ENCODE measurements at regions not wholly inside any gene's neighbourhood (a gene's known extent, or its start where the extent isn't known, plus 50 kb on each side); places are given as distances from the start of the nearest gene placed in this dataset.
A peak's percentile ranks its signal among the peaks of the same experiment; 100 is the strongest.
"Not testable (repeated sequence)": the region's sequence is repeated elsewhere in the genome, so short reads cannot be mapped to it uniquely, and the experiment has no call there.

DNA sequence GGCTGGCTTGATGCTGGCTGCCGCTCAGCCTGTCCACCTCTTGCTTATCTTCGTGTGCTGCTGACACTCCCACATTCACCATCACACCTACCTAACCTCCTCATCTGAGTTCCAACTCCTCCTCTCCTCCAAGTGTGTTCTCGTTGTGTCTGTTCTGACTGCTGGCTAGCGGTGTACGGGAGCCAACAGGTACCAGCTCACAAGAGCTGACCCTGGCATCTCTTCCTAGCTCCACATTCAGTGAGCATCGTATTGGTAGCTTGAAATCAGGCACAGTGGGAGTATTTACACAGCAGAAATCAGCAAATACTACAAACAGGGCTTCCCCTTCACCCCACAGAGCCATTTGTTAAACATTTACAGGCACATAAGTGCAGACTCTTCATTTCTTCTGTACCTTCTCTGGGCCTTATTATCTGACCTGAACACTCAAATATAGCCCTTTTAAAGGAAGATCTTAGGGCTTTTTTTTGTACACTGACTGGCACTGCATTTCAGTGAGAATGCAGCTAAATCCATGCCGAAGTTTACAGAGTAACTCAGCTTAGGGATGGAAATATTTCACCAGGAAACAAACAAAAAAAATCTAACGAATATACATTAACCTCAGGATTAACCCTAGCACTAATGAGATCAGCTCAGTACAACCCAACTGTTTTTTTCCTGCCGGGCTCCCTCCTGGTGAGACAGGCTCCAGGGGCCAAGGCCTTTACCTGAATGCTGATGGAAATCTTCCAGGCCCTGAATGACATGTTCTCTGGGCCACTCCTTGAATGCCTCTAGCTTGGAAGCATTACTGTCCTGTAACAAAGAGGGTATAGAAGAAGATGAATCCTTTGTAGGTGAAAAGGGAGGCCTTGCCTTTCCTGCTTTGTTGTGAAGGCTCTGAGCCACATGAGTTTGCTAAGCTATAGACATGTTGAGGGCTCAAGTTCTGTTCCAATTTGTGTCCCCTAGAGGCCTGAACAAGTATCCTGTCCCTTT is 150.5 kb upstream of the LPP start:
- DNase-seq = no peak

DNA sequence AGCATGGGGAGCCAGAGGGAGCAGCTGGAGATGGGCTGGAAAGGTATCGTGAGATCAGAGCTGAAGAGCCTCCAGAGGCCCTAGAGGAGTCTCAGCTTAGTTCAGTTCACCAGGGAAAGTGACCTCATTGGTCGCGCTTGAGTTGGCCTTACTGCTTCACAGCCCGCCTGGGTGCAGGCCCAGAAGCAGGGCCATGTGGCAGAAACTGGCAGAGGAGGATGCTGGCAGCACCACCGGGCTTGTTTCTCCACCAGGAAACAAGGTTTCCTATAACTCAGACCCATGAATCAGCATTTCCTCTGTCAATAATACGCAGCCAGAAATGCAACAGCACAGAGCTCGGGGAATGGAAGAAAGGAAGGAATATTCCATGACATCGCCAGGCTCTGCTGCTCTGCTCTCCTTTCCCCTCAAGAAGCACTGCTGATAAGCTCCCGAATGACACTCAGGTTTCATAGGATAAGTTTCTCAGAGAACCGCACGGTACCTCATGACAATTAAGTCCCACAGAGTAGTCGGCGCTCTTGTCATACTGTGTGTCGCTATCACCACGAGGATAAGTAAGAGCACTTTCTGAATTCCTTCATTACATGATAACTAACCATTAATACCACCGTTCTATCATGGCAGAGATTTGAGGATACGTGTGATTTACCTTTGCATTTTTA is 147.1 kb upstream of the LPP start:
- no peak for DNase-seq

- peak in 1 of 2 donors; percentile 54 for DNase-seq
These were observed 146.1 kb upstream of the LPP start for GRCh38 chr3:188007897-188008296.

- no peak for DNase-seq
These were observed 145.3 kb upstream of the LPP start for GRCh38 chr3:188008582-188009213.

GRCh38 chr3:188010478-188010877 is 143.5 kb upstream of the LPP start:
- DNase-seq = no peak

DNA sequence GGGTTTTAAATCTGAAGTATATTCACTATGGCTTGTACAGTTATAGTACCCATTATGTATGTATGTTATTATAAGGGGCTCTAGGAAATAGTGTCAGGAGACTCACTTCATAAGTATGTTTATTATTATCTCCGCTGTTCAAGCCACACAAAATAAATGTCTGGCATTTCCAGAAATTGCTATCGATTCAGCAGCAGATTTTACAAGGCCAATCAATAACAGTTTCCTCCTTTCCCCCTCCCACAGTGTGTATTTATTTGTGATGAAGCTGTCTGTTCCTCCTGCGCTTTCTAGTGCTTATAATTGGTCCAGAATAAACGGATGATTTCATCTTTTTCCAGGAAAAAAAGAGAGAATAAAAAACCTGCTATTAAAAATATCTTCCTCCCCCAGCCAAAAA is 134.2 kb upstream of the LPP start:
- DNase-seq = no peak

DNA sequence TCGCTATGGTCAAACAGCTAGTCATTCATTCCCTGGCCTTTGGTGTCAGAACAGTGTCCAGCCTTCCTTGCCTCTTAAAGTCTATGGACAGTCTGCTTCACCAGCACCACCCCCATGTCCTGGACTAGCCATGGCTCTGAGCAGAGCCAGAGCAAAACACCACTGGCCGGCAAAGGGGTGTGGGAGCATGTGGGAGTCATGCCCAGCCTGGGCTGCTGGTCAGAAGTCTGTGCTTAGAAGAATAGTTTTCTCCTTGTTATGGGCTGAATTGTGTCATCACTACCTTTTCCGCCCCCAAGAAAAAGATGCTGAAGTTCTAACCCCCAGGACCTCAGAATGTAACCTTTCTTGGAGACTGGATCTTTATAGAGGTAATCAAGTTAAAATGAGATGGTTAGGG is 132.9 kb upstream of the LPP start:
- no peak for DNase-seq

DNA sequence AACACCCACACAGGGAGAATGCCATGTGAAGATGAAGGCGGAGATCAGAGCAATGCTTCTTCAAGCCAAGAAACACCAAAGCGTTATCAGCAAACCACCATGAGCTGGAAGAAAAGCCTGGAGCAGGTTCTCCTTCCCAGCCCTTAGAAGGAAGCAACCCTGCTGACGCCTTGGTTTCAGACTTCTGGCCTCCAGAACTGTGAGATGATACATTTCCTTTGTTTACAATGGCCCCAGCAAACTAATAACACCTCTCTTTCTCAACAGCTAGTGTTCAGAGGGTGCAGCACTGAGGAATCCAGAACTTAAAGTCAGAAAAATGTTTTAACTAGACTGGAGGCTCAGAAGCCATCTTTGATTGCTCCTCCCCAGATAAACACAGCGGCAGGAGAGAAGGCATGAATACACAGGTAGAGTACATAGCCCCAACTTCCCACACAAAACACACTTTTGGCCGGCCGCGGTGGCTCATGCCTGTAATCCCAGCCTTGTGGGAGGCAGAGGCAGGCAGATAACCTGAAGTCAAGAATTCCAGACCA is 132.4 kb upstream of the LPP start:
- no peak for DNase-seq

DNA sequence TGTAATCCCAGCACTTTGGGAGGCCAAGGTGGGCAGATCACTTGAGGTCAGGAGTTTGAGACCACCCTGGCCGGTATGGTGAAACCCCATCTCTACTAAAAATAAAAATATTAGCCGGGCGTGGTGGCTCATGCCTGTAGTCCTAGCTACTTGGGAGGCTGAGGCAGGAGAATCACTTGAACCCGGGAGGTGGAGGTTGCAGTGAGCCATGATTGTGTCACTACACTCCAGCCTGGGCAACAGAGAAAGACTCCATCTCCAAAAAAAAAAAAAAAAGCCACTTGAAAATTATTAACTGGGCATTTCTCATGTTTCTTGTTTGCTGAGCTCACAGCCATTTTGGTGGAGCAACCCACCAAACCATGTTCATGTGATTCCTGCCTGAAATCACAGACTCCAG is 131.1 kb upstream of the LPP start:
- not testable (repeated sequence) for DNase-seq

- DNase-seq = no peak
These were observed 128.4 kb upstream of the LPP start for GRCh38 chr3:188025555-188025954.

- DNase-seq = no peak
These were observed 127.6 kb upstream of the LPP start for GRCh38 chr3:188026191-188026968.

DNA sequence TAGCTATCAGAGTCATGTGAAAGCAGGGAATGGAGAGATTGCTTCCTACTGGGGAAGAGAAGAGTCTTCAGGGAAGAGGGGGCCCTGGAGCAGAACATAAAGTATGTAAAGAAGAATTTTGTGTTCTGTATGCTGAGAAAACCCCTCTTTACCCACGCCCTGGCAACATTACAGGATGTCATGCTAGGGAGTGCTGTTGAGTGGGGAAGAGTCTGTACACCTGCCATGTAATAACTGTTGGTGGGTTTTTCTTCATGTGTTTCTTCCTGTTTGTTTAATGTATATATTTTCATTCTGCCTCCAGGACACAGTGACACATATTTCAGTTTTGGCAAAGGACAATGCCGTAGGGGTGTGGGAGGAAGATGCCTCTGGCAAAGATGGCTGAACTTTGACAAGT is 122.8 kb upstream of the LPP start:
- no peak for DNase-seq

- no peak for DNase-seq
These were observed 119.0 kb upstream of the LPP start for GRCh38 chr3:188034989-188035388.

GRCh38 chr3:188036375-188037194 is 117.4 kb upstream of the LPP start:
- no peak for DNase-seq

GRCh38 chr3:188037195-188037718 is 116.7 kb upstream of the LPP start:
- no peak for DNase-seq

DNA sequence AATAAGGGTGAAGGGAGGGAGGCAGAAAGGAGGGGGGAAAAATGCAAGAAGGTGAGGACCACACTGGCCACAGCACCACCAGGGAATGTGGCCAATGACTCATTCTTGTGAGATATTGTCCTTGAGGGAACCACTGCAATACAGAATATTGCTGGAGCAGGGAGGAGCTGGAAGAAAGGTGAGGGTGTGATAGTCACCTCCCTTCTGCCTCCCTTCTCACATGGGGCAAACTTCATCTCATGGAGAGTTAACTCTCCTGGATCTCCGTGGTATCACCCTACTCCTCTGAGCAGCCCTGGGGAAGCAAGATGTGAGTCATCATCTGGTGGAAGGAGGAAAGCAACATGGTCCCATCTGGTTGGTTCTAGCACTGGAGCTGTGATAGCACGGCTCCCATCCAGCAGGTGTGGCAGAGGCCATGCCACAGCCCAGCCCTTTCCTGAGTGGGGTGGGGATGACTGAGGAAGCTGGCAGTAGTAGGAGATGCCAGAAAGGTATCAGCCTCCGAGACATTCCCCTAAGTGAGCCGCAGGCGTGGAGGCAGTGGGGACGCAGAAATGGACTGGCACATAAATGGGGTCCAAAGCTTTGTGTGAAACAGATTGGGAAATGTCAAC is 115.9 kb upstream of the LPP start:
- no peak for DNase-seq

GRCh38 chr3:188041193-188041592 is 112.8 kb upstream of the LPP start:
- no peak for DNase-seq

DNA sequence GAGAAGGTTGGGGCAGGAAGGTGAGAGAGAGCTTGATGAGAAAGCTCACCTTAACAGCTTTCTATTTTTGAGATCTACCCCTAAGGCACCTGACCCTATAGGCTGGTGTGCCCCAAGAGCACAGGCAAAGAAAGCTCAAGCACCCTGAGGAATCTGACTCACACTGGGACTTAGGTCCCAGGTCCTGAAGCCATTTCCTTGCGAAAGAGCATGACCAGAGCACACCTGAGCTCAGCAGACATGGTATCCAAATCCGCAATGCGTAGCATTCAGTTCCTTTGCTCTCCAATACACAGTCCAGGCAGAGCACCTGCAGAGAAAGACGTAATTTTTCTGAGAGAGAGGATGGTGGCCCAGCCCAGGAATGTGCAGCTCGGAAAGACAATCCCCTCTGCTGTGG is 112.1 kb upstream of the LPP start:
- no peak for DNase-seq

GRCh38 chr3:188042466-188042865 is 111.5 kb upstream of the LPP start:
- DNase-seq = no peak

DNA sequence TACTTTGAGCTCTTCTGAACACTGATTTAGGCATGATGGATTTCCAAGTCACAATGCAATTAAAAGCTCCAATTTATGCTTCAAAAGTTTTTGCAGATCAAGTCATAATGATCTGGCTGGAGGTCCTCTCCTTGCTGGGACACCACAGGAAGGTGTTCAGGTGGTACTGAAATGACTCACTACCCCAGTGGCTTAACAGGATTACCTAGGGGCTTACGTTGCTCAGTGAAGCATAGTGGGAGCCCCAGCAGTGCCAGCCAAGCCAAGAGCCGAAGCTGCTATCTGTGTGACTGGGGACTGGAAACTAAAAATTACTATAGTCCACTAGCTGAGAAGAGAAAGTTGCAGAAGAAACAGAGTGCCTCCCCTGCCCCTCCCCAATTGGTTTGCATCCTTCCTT is 110.1 kb upstream of the LPP start:
- no peak for DNase-seq
